Sigmoid colon (tissue), 4 donors: ENCODE measurements at regions not wholly inside any gene's neighbourhood (a gene's known extent, or its start where the extent isn't known, plus 50 kb on each side); places are given as distances from the start of the nearest gene placed in this dataset.

ENCODE experiments used
- EP300 ChIP-seq, 4 donors: sonication (generic); formaldehyde crosslinking; IDR thresholded peaks; one replicate each; pipeline ENCODE4 v1.6.1; 2017; ENCODE audit warnings: antibody characterized with exemption in 4 of 4
- TF ChIP-seq, protein P1 (sequence below), 4 experiments: fragments of 450-650 bp in 3 of 4; fragments of 200-600 bp in 1 of 4; IDR thresholded peaks; one replicate each; pipeline ENCODE4 v1.5.1; 2016 to 2019; ENCODE audit warnings: antibody characterized with exemption in 4 of 4, mild to moderate bottlenecking in 3 of 4, moderate library complexity in 2 of 4

DNA sequence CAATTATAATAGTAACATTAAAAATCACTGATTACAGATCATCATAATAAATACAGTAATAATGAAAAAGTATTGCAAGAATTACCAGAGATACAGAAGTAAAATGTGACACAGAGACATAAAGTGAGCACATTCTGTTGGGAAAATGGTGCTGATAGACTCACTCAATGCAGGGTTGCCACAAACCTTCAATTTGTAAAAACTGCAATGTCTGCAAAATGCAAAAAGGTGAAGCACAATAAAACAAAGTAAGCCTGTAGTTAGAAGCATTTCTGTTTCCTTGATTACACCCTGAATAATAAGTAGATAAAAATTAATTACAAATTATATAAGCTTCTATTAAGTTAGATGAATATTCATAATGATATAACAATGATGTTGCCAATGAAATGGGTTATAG is 736.2 kb upstream of the CHD1 start:
- TF ChIP-seq, protein P1, sequence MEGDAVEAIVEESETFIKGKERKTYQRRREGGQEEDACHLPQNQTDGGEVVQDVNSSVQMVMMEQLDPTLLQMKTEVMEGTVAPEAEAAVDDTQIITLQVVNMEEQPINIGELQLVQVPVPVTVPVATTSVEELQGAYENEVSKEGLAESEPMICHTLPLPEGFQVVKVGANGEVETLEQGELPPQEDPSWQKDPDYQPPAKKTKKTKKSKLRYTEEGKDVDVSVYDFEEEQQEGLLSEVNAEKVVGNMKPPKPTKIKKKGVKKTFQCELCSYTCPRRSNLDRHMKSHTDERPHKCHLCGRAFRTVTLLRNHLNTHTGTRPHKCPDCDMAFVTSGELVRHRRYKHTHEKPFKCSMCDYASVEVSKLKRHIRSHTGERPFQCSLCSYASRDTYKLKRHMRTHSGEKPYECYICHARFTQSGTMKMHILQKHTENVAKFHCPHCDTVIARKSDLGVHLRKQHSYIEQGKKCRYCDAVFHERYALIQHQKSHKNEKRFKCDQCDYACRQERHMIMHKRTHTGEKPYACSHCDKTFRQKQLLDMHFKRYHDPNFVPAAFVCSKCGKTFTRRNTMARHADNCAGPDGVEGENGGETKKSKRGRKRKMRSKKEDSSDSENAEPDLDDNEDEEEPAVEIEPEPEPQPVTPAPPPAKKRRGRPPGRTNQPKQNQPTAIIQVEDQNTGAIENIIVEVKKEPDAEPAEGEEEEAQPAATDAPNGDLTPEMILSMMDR (IDR thresholded peaks at IDR 0.05) = no peak
- no peak for TF ChIP-seq EP300 (IDR thresholded peaks at IDR 0.05)
